ENCODE measurements at regions not wholly inside any gene's neighbourhood (a gene's known extent, or its start where the extent isn't known, plus 50 kb on each side); places are given as distances from the start of the nearest gene placed in this dataset.

DNA sequence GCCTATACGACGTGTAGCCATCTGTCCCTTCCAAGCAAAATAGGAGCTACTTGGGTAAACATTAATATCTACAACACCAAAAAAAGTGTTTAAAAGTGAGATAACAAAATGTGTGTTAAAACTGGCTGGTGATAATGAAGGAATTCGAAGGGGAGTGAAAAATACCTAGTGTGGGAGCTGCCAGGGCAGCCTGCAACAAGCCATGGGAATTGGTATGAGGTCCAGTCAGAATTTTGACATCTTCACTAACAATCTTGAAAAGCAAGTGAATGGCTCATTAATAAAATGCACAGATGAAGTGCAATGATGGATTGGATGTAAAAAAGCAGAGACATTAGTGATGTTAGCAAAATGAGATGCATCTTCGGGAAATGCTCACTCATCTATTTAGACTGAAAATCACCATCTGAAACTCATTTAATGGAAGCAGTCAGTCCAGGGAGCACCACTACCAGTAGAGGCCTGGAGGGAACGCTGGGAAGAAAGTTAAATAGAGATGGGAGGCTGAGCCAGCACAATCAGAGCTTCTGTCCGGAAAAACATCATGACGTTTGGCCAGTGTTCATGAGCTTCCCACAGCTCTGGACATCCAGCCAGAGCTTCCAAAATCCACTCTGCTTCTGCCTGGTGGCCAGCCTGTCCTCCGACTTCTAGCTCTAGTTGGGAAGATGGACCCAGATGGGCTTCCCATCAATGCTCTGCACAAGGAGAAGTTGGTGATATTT, 405.0 kb upstream of the TMTC1 start:
- Mint-ChIP-seq H3K36me3 (ENCODE audit: unreplicated experiment) (no peaks in the 10 kb centered on the region), H3K4me1 (ENCODE audit: unreplicated experiment) (no peaks in the 10 kb centered on the region), H3K9me3 (ENCODE audit: unreplicated experiment) (no peaks in the 10 kb centered on the region), H3K27me3 (ENCODE audit: unreplicated experiment) (no peaks in the 10 kb centered on the region), H3K27ac (ENCODE audit: unreplicated experiment) (no peak overlapping the region), H3K4me3 (ENCODE audit: unreplicated experiment) (no peak overlapping the region)
- DNase-seq (ENCODE audit: extremely low spot score, unreplicated experiment), result no peak
- TF ChIP-seq, protein P1, sequence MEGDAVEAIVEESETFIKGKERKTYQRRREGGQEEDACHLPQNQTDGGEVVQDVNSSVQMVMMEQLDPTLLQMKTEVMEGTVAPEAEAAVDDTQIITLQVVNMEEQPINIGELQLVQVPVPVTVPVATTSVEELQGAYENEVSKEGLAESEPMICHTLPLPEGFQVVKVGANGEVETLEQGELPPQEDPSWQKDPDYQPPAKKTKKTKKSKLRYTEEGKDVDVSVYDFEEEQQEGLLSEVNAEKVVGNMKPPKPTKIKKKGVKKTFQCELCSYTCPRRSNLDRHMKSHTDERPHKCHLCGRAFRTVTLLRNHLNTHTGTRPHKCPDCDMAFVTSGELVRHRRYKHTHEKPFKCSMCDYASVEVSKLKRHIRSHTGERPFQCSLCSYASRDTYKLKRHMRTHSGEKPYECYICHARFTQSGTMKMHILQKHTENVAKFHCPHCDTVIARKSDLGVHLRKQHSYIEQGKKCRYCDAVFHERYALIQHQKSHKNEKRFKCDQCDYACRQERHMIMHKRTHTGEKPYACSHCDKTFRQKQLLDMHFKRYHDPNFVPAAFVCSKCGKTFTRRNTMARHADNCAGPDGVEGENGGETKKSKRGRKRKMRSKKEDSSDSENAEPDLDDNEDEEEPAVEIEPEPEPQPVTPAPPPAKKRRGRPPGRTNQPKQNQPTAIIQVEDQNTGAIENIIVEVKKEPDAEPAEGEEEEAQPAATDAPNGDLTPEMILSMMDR (IDR thresholded peaks at IDR 0.05), result no peak

- TF ChIP-seq, protein P1 (IDR thresholded peaks at IDR 0.05), result no peak
- Mint-ChIP-seq H3K36me3 (ENCODE audit: unreplicated experiment) (no peaks in the 10 kb centered on the region), H3K27ac (ENCODE audit: unreplicated experiment) (no peak overlapping the region), H3K4me1 (ENCODE audit: unreplicated experiment) (no peaks in the 10 kb centered on the region), H3K4me3 (ENCODE audit: unreplicated experiment) (no peak overlapping the region), H3K9me3 (ENCODE audit: unreplicated experiment) (no peaks in the 10 kb centered on the region), H3K27me3 (ENCODE audit: unreplicated experiment) (no peaks in the 10 kb centered on the region)
- DNase-seq (ENCODE audit: extremely low spot score, unreplicated experiment), result no peak
These were observed 403.7 kb upstream of the TMTC1 start for GRCh38 chr12:30187426-30187825.

GRCh38 chr12:30181334-30181733, 397.6 kb upstream of the TMTC1 start:
- Mint-ChIP-seq H3K27ac (ENCODE audit: unreplicated experiment) (no peak overlapping the region), H3K36me3 (ENCODE audit: unreplicated experiment) (no peaks in the 10 kb centered on the region), H3K4me1 (ENCODE audit: unreplicated experiment) (no peaks in the 10 kb centered on the region), H3K4me3 (ENCODE audit: unreplicated experiment) (no peak overlapping the region), H3K9me3 (ENCODE audit: unreplicated experiment) (peaks cover 4% of the 10 kb centered on the region), H3K27me3 (ENCODE audit: unreplicated experiment) (no peaks in the 10 kb centered on the region)
- no peak for DNase-seq (ENCODE audit: extremely low spot score, unreplicated experiment)
- TF ChIP-seq, protein P1 (IDR thresholded peaks at IDR 0.05), result no peak

- Mint-ChIP-seq H3K4me1 (ENCODE audit: unreplicated experiment) (no peaks in the 10 kb centered on the region), H3K27ac (ENCODE audit: unreplicated experiment) (no peak overlapping the region), H3K36me3 (ENCODE audit: unreplicated experiment) (no peaks in the 10 kb centered on the region), H3K4me3 (ENCODE audit: unreplicated experiment) (no peak overlapping the region), H3K9me3 (ENCODE audit: unreplicated experiment) (peaks cover 4% of the 10 kb centered on the region), H3K27me3 (ENCODE audit: unreplicated experiment) (no peaks in the 10 kb centered on the region)
- no peak for DNase-seq (ENCODE audit: extremely low spot score, unreplicated experiment)
- TF ChIP-seq, protein P1 (IDR thresholded peaks at IDR 0.05), result no peak
These were observed 396.9 kb upstream of the TMTC1 start for GRCh38 chr12:30180602-30181001.

DNA sequence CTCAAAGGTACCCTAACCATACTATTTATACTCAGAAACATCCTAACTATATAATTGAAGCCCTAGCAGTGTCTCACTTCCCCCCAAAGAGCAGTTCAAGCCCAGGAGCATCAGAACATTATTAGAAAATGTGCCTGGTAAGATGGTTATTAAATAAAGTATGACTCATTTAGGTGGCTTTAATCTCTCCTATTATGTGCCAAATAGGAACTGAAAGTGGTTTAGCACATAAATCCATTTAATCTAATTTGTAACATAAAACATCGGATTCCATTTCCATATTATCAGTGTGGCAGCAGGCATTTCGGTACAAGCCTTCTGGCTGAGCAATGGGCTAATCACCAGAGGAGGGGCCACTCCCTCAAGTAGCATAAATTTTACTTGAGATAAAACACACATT, 395.2 kb upstream of the TMTC1 start:
- no peaks in the 10 kb centered on the region for H3K36me3 Mint-ChIP-seq (ENCODE audit: unreplicated experiment)
- H3K4me1 Mint-ChIP-seq (ENCODE audit: unreplicated experiment), result no peaks in the 10 kb centered on the region
- no peak overlapping the region for H3K4me3 Mint-ChIP-seq (ENCODE audit: unreplicated experiment)
- no peak overlapping the region for H3K27ac Mint-ChIP-seq (ENCODE audit: unreplicated experiment)
- no peaks in the 10 kb centered on the region for H3K27me3 Mint-ChIP-seq (ENCODE audit: unreplicated experiment)
- H3K9me3 Mint-ChIP-seq (ENCODE audit: unreplicated experiment), result peaks cover 4% of the 10 kb centered on the region
- DNase-seq (ENCODE audit: extremely low spot score, unreplicated experiment), result no peak
- TF ChIP-seq, protein P1 (IDR thresholded peaks at IDR 0.05), result no peak

Data from osteocyte (in vitro differentiated cells).